H1 (cell line): ENCODE measurements at regions not wholly inside any gene's neighbourhood (a gene's known extent, or its start where the extent isn't known, plus 50 kb on each side); places are given as distances from the start of the nearest gene placed in this dataset.

Source experiments
- CBX5 ChIP-seq: fragments of 300-800, 300-1000 bp; sonication (generic); IDR thresholded peaks from 2 replicates; pipeline ENCODE4 v1.7.1; 2016; ENCODE audit warnings: antibody characterized with exemption, low read length, low read depth
- EP300 ChIP-seq, 2 experiments: IDR thresholded peaks; 1 replicate in 1 of 2; 2 replicates in 1 of 2; pipeline ENCODE4 v1.6.1; 2011 to 2012; ENCODE audit warnings: low read depth in 2 of 2, low read length in 2 of 2, mild to moderate bottlenecking in 2 of 2, borderline replicate concordance in 1 of 2, inconsistent platforms in 1 of 2, moderate library complexity in 1 of 2
- TEAD4 ChIP-seq: IDR thresholded peaks from 2 replicates; pipeline ENCODE4 v1.6.1; 2012; ENCODE audit warnings: low read depth, low read length, inconsistent platforms, mixed read lengths
- TF ChIP-seq, protein P1 (sequence below): IDR thresholded peaks from 2 replicates; pipeline ENCODE4 v1.6.1; 2011; ENCODE audit warnings: low read depth, mild to moderate bottlenecking, low read length; ENCODE audit not compliant: insufficient read depth

DNA sequence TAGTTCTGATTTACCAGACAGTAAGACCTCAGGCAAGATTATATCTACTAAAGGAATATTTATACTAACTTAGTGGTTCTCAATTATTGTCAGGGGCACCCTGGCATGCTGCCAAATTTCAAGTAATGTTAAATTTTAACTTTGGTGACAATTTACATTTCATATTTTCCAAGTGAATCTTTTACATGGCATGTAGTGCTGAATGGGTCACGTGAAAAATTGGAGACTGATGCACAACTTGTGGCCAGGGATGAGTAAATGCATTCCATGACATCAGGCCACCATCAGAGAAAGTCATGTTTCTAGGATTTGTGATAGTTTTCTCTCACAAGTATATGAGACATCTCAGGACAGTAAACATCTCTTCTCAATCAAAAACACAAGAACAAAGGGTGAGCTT is 202.6 kb upstream of the SOX21 start (continued):
- TF ChIP-seq TEAD4 (no peak), EP300 (IDR thresholded peaks at IDR 0.05; ENCODE audit: borderline replicate concordance in 1 of 2, low read depth in 2 of 2, low read length in 2 of 2) (no peak), CBX5 (no peak)
- TF ChIP-seq, protein P1, sequence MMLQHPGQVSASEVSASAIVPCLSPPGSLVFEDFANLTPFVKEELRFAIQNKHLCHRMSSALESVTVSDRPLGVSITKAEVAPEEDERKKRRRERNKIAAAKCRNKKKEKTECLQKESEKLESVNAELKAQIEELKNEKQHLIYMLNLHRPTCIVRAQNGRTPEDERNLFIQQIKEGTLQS = no peak
- TF ChIP-seq, all 59 proteins: peak for 0
